ENCODE measurements at regions not wholly inside any gene's neighbourhood (a gene's known extent, or its start where the extent isn't known, plus 50 kb on each side); places are given as distances from the start of the nearest gene placed in this dataset.

DNA sequence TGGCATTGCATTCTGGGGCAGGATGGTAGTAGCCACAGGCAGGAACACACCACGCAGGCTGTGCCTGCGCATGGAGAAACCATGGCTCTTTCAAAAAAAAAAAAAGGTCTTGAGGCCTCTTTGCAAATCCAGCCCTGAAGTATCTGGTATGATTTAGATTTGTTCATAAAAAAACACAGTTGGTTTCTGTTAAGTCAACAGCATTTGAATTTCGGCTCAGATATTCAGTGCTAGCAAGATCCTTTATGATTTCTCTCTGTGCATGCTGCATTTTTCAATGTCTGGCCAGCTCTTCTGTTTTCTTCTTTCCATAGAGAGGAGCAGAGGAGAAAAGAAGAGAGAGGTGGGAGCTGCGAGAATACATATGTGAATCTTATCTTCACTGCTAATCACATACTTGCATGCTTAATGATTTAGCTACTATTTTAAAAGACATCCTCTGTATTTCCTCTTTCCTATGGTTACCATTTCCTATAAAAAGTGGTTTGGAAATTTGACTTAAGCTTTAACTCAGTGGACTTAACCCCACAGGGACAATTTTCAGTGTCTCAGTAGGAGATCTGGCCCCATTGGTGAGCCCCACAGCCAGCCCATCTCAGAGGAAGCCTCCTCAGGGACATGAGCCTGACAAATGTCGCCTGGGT is 214.3 kb upstream of the APCDD1 start:
- TF ChIP-seq, protein P1, sequence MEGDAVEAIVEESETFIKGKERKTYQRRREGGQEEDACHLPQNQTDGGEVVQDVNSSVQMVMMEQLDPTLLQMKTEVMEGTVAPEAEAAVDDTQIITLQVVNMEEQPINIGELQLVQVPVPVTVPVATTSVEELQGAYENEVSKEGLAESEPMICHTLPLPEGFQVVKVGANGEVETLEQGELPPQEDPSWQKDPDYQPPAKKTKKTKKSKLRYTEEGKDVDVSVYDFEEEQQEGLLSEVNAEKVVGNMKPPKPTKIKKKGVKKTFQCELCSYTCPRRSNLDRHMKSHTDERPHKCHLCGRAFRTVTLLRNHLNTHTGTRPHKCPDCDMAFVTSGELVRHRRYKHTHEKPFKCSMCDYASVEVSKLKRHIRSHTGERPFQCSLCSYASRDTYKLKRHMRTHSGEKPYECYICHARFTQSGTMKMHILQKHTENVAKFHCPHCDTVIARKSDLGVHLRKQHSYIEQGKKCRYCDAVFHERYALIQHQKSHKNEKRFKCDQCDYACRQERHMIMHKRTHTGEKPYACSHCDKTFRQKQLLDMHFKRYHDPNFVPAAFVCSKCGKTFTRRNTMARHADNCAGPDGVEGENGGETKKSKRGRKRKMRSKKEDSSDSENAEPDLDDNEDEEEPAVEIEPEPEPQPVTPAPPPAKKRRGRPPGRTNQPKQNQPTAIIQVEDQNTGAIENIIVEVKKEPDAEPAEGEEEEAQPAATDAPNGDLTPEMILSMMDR (conservative IDR thresholded peaks at IDR 0.05; ENCODE audit: control insufficient read depth, insufficient read depth, low read depth, low read length), result no peak
- DNase-seq (ENCODE audit: low read depth), result no peak

DNA sequence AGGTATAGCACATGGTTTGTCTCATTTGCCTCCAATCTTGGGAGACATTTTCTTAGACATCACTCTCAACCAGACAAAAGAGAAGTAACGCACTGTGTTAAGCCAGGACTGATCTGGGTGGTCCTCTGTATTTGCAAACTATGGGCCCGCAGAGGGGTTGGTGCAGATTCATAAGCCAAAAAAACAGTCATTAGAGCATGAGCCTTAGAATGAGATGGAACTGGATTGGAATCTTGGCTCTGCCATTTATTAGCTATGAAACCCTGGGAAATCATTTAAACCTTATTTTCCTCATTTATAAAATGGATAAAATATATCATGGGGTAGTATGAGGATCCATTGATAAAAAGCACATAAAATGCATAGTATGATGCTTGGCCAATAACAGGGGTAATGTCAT is 213.5 kb upstream of the APCDD1 start:
- TF ChIP-seq, protein P1 (conservative IDR thresholded peaks at IDR 0.05; ENCODE audit: control insufficient read depth, insufficient read depth, low read depth, low read length), result no peak
- no peak overlapping the region for H3K4me3 ChIP-seq (ENCODE audit: control insufficient read depth, low read depth, low read length)
- no peak for DNase-seq (ENCODE audit: low read depth)

More for the DNA sequence above, 214.3 kb upstream of the APCDD1 start:
- H3K4me3 ChIP-seq (ENCODE audit: control insufficient read depth, low read depth, low read length), result no peak overlapping the region

DNA sequence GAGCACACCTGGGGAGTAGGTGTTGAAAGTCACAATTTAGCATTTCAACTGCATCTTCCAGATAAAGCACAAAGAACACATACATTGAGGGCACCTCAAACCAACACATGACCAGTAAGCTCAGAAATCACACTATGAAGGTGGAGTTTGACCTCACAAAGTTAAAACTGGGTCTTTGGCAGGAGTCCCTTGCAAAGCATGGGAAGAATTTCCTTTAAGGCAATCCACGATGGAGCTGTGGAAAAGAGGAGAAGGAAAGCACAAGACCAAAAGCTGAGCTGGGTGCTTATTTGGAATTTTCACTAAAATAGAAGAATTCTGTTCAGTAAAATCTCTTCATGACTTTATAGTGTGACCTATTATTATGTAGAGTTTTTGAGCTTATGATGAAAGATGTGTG is 212.9 kb upstream of the APCDD1 start:
- TF ChIP-seq, protein P1 (conservative IDR thresholded peaks at IDR 0.05; ENCODE audit: control insufficient read depth, insufficient read depth, low read depth, low read length), result no peak
- H3K4me3 ChIP-seq (ENCODE audit: control insufficient read depth, low read depth, low read length), result no peak overlapping the region
- no peak for DNase-seq (ENCODE audit: low read depth)

DNA sequence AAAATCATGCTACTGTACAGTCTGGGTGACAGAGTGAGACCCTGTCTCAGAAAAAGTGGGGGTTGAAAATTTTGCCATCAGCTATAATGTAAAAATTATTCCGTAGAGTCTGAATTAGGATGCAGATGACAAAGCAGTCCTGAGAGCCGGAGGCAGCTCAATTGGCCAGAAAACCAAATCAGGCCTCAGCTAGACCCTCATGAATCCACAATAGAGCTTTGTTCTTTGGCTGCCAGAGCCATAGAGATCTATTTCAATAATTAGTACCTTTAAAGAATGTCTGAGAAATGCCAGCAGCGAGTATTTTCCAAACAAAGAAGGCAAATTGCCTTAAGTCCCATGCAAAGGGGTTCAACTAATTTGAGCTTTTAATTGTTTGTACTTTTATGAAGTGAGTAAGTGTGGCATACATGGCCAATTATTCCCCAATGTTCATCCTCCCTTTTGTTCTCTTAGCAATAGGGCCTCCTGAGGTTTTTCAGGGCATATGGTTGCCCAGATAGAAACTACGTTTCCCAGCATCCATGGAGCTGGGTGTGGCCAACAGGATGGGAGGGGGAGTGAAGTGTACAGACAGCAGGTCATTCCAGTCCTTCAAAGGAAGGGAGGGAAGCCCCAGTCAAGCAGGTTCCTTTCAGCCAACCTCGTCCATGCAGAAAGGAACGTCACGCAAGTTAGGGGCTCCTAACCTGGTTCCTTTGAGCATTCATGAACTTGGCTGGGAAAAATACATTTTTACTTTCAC is 211.3 kb upstream of the APCDD1 start:
- H3K4me3 ChIP-seq (ENCODE audit: control insufficient read depth, low read depth, low read length), result no peak overlapping the region
- TF ChIP-seq, protein P1 (conservative IDR thresholded peaks at IDR 0.05; ENCODE audit: control insufficient read depth, insufficient read depth, low read depth, low read length), result no peak
- DNase-seq (ENCODE audit: low read depth), result no peak

DNA sequence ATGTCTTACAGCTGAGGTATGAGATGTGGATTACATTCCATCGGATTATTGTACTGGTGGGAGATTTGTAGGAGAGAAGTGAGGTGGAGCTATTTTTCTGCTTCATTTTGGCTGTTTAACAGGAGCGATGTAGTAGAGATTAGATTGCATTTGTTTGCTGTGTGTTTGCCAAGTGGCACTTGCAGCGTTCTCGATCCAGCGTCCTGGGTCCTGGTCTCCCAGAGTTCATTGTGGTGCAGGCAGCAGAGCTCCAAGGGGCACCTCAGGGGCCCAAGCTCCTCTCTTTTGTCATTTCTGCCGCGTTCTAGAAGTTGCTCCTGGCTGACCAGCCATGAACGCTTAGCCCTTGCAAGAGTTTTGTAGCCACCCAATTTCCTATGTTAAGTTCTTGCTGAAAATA is 210.1 kb upstream of the APCDD1 start:
- TF ChIP-seq, protein P1 (conservative IDR thresholded peaks at IDR 0.05; ENCODE audit: control insufficient read depth, insufficient read depth, low read depth, low read length), result no peak
- DNase-seq (ENCODE audit: low read depth), result no peak
- H3K4me3 ChIP-seq (ENCODE audit: control insufficient read depth, low read depth, low read length), result no peak overlapping the region

DNA sequence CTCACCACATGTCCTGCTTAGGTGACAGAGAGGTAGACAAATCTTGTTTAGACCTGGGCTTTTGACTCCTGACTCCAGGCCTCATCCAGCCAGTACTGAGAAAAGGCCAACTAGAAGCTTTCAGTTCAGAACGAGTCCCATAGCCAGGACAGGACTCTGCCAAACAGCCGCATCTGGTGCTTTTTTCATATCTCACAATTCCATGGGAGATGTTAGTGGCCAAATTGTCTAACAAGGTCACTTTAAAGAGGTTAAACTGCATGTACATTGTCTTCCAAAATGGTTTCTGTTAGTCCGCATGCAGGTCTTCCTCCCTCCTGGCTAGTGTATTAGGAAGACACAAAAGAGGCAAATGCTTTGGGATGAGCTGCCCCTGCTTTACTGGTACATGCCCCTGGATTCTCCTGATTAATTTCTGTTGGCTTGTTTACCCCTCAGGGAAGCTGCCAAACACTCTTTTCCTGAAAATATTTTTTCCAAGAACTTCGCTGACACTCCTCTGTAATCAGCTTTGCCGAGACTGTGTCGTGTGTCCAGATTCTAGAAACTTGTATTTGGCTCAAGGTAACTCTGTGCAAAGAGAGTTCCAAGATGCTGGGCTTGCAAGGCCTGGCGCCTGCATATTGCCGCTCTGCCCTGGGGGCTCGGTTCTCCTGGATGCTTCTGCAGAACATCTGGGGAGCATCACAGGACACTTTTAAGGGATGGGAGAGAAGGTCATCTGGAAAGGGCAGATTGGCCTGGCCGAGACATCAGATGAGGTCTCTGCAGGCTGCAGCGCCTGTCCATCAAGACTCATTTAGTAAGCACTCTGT is 209.2 kb upstream of the APCDD1 start:
- TF ChIP-seq, protein P1 (conservative IDR thresholded peaks at IDR 0.05; ENCODE audit: control insufficient read depth, insufficient read depth, low read depth, low read length), result no peak
- H3K4me3 ChIP-seq (ENCODE audit: control insufficient read depth, low read depth, low read length), result no peak overlapping the region
- DNase-seq (ENCODE audit: low read depth), result no peak
